IMR-90 (cell line): ENCODE measurements at regions not wholly inside any gene's neighbourhood (a gene's known extent, or its start where the extent isn't known, plus 50 kb on each side); places are given as distances from the start of the nearest gene placed in this dataset.
A peak's percentile ranks its signal among the peaks of the same experiment; 100 is the strongest.

ENCODE experiments used
- ATAC-seq: fragments of 200-7000 bp; cut with Tn5 transposase; 2 replicates; pipeline ENCODE4 v1.9.1; 2020; ENCODE audit warnings: low read depth, mild to moderate bottlenecking, moderate library complexity
- BruUV-seq: library from RNA; stranded (reverse); fragments of 400-500 nt; replicated peaks from 2 replicates; lab custom pipeline; 2021; lab: Mats Ljungman, UMichigan
- CTCF ChIA-PET: fragments of 300-600 bp; formaldehyde crosslinking; extraction: SDS; loops from one replicate; lab custom pipeline; 2021; ENCODE audit warnings: antibody characterized with exemption; lab: Yijun Ruan, JAX
- POLR2A ChIA-PET: fragments of 300-600 bp; sonication (Branson Sonifier 250); formaldehyde crosslinking; loops from one replicate; lab custom pipeline; 2022; ENCODE audit warnings: antibody characterized with exemption; ENCODE audit not compliant: unreplicated experiment; lab: Charles Lee
- DNase-seq: peaks from one replicate; pipeline ENCODE4 v3.0.0; 2013
- H2AFZ ChIP-seq: replicated peaks from 2 replicates; pipeline ENCODE3; 2013; ENCODE audit warnings: low read length, mild to moderate bottlenecking; ENCODE audit not compliant: poor library complexity
- H2AK5ac ChIP-seq: 2 replicates; pipeline ENCODE4 v1.6.1; 2013; ENCODE audit warnings: low read depth, low read length, inconsistent platforms
- H2AK9ac ChIP-seq: replicated peaks from 2 replicates; pipeline ENCODE3; 2013; ENCODE audit warnings: mild to moderate bottlenecking, low read depth, low read length, moderate library complexity; ENCODE audit not compliant: poor library complexity
- H2BK120ac ChIP-seq: 2 replicates; pipeline ENCODE4 v1.6.1; 2013; ENCODE audit warnings: low read depth, low read length, inconsistent platforms
- H2BK15ac ChIP-seq: 3 replicates; pipeline ENCODE4 v1.6.1; 2013; ENCODE audit warnings: low read depth, low read length, inconsistent platforms
- H2BK20ac ChIP-seq: 2 replicates; pipeline ENCODE4 v1.6.1; 2013; ENCODE audit warnings: low read depth, mild to moderate bottlenecking, inconsistent platforms, low read length, moderate library complexity
- H2BK5ac ChIP-seq: 2 replicates; pipeline ENCODE4 v1.6.1; 2013; ENCODE audit warnings: mild to moderate bottlenecking, low read depth, low read length, inconsistent platforms; ENCODE audit not compliant: poor library complexity, severe bottlenecking
- H3K14ac ChIP-seq: replicated peaks from 2 replicates; pipeline ENCODE4 v1.6.1; 2013; ENCODE audit warnings: low read depth, low read length, inconsistent platforms
- H3K18ac ChIP-seq: 2 replicates; pipeline ENCODE4 v1.6.1; 2013; ENCODE audit warnings: low read depth, low read length, control low read depth
- H3K23ac ChIP-seq: 2 replicates; pipeline ENCODE4 v1.6.1; 2013; ENCODE audit warnings: low read depth, low read length, inconsistent platforms
- H3K27ac ChIP-seq: 2 replicates; pipeline ENCODE4 v1.5.1; 2013; ENCODE audit warnings: mild to moderate bottlenecking, control low read depth, low read length; ENCODE audit not compliant: insufficient read depth
- H3K27me3 ChIP-seq: 2 replicates; pipeline ENCODE4 v1.6.1; 2013; ENCODE audit warnings: low read length; ENCODE audit not compliant: control insufficient read depth, insufficient read depth
- H3K36me3 ChIP-seq: 2 replicates; pipeline ENCODE4 v1.6.1; 2013; ENCODE audit warnings: low read length, mixed read lengths; ENCODE audit not compliant: control insufficient read depth, insufficient read depth
- H3K4ac ChIP-seq: 2 replicates; pipeline ENCODE4 v1.6.1; 2013; ENCODE audit warnings: low read depth, low read length, inconsistent platforms
- H3K4me1 ChIP-seq: 2 replicates; pipeline ENCODE4 v1.6.1; 2013; ENCODE audit warnings: low read length, mixed read lengths; ENCODE audit not compliant: control insufficient read depth, insufficient read depth
- H3K4me2 ChIP-seq: 2 replicates; pipeline ENCODE4 v1.6.1; 2013; ENCODE audit warnings: low read depth, mild to moderate bottlenecking, control low read depth, low read length, moderate library complexity
- H3K4me3 ChIP-seq: 2 replicates; pipeline ENCODE4 v1.5.1; 2013; ENCODE audit warnings: low read depth, mild to moderate bottlenecking, control low read depth, low read length, moderate library complexity; ENCODE audit not compliant: insufficient read depth
- H3K56ac ChIP-seq: 2 replicates; pipeline ENCODE4 v1.6.1; 2013; ENCODE audit warnings: low read length, inconsistent platforms; ENCODE audit not compliant: insufficient read depth; ENCODE audit errors: extremely low read depth
- H3K79me1 ChIP-seq, 2 experiments: 2 replicates each; pipeline ENCODE4 v1.6.1; 2013; ENCODE audit warnings: low read length in 2 of 2, inconsistent platforms in 1 of 2, low read depth in 1 of 2
- H3K9ac ChIP-seq: 2 replicates; pipeline ENCODE4 v1.6.1; 2013; ENCODE audit warnings: low read depth, low read length, control low read depth
- H3K9me1 ChIP-seq: 2 replicates; pipeline ENCODE4 v1.6.1; 2013; ENCODE audit warnings: low read length, inconsistent platforms; ENCODE audit not compliant: insufficient read depth
- H3K9me3 ChIP-seq: 2 replicates; pipeline ENCODE4 v1.6.1; 2013; ENCODE audit warnings: low read length; ENCODE audit not compliant: control insufficient read depth, insufficient read depth
- H4K20me1 ChIP-seq: 2 replicates; pipeline ENCODE4 v1.6.1; 2013; ENCODE audit warnings: low read length, inconsistent platforms; ENCODE audit not compliant: insufficient read depth
- H4K5ac ChIP-seq: 2 replicates; pipeline ENCODE4 v1.6.1; 2013; ENCODE audit warnings: mild to moderate bottlenecking, low read depth, low read length, control low read depth
- H4K8ac ChIP-seq, 2 experiments: 2 replicates each; pipeline ENCODE4 v1.6.1; 2013; ENCODE audit warnings: low read depth in 2 of 2, low read length in 2 of 2, control low read depth in 1 of 2, inconsistent platforms in 1 of 2
- H4K91ac ChIP-seq: 2 replicates; pipeline ENCODE4 v1.6.1; 2013; ENCODE audit warnings: low read depth, low read length, inconsistent platforms; ENCODE audit not compliant: insufficient read depth
- CEBPB ChIP-seq: IDR thresholded peaks from 2 replicates; pipeline ENCODE4 v1.6.1; 2012; ENCODE audit warnings: low read depth, low read length, improper control_type of control experiment
- CHD1 ChIP-seq: IDR thresholded peaks from 2 replicates; pipeline ENCODE4 v1.6.1; 2012; ENCODE audit warnings: low read depth, low read length, improper control_type of control experiment
- FOS ChIP-seq: fragments of 150-350 bp; IDR thresholded peaks from 2 replicates; pipeline ENCODE4 v1.6.1; 2016; ENCODE audit warnings: low read depth, low read length
- MAFK ChIP-seq: IDR thresholded peaks from 2 replicates; pipeline ENCODE4 v1.6.1; 2012; ENCODE audit warnings: low read depth, low read length, improper control_type of control experiment
- MAZ ChIP-seq: IDR thresholded peaks from 2 replicates; pipeline ENCODE4 v1.6.1; 2012; ENCODE audit warnings: low read depth, mild to moderate bottlenecking, low read length, improper control_type of control experiment, moderate library complexity, borderline replicate concordance
- MXI1 ChIP-seq: IDR thresholded peaks from 2 replicates; pipeline ENCODE4 v1.6.1; 2012; ENCODE audit warnings: low read depth, mild to moderate bottlenecking, low read length, moderate library complexity, borderline replicate concordance
- NFE2L2 ChIP-seq: fragments of 150-350 bp; IDR thresholded peaks from 2 replicates; pipeline ENCODE4 v1.6.1; 2016; ENCODE audit warnings: low read depth, mild to moderate bottlenecking, low read length
- POLR2A ChIP-seq: IDR thresholded peaks from 2 replicates; pipeline ENCODE4 v1.6.1; 2012; ENCODE audit warnings: mild to moderate bottlenecking, low read depth, low read length
- RFX5 ChIP-seq: IDR thresholded peaks from 2 replicates; pipeline ENCODE4 v1.8.0; 2012; ENCODE audit warnings: low read depth, mild to moderate bottlenecking, low read length, moderate library complexity
- SMC3 ChIP-seq: fragments of 150-350 bp; IDR thresholded peaks from 2 replicates; pipeline ENCODE4 v1.6.1; 2016; ENCODE audit warnings: low read depth, mild to moderate bottlenecking, antibody characterized with exemption, low read length, moderate library complexity
- WGBS, 2 experiments: methylation state at CpG; one replicate each; pipeline versions ENCODE4 v1.1.5 to v1.1.7; 2013; ENCODE audit warnings: missing lambda C conversion rate in 2 of 2; ENCODE audit not compliant: insufficient read length in 1 of 2; ENCODE audit errors: extremely low coverage in 2 of 2; 5-methylcytosine and 5-hydroxymethylcytosine counted together
- dilution Hi-C: fragments of 300-500 bp; cut with HindIII; formaldehyde crosslinking; loops from one replicate; pipeline ENCODE4 v1.14.3; 2018; ENCODE audit warnings: low sequenced_read_pairs; ENCODE audit not compliant: unreplicated experiment
- in situ Hi-C: fragments of 300-500 bp; cut with MboI; formaldehyde crosslinking; loops from 3 replicates; pipeline ENCODE4 v1.14.3; 2019; ENCODE audit warnings: low sequenced_read_pairs, inconsistent platforms, mixed read lengths
- intact Hi-C: fragments of 100-400 bp; cut with micrococcal nuclease; formaldehyde crosslinking; loops from 2 replicates; pipeline ENCODE4 v1.10.0; 2022
- TF ChIP-seq, protein P1 (sequence below): fragments of 150-350 bp; IDR thresholded peaks from 2 replicates; pipeline ENCODE4 v1.6.1; 2017; ENCODE audit warnings: mild to moderate bottlenecking, antibody characterized with exemption, low read length, low read depth
- TF ChIP-seq, protein P2 (sequence below): conservative IDR thresholded peaks from 2 replicates; pipeline ENCODE4 v1.5.1; 2012; ENCODE audit warnings: mild to moderate bottlenecking, low read depth, low read length, improper control_type of control experiment
- TF ChIP-seq, protein P3 (sequence below): fragments of 150-350 bp; IDR thresholded peaks from 2 replicates; pipeline ENCODE4 v1.6.1; 2016; ENCODE audit warnings: low read depth, mild to moderate bottlenecking, low read length, moderate library complexity, borderline replicate concordance

DNA sequence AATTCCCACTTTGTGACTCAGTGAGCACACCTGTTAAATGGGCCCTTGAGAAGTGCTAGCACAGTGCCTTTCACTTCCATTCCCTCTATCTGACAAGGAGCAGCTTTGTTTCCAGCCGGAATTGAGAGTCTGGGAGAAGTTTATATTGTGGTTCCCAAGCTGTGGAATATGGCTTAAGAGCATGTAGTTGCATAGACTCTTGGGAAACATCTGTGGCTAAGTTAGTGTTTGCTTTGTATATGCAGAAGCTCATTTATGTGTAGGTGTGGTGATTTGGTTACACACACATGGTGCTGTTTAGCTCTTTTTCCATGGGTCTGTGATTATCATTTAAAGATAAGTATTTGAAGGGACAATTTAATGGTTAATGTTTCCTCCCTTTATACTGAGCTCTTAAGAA, 110.5 kb upstream of the HMHB1 start:
- Histone ChIP-seq H3K56ac (no peak overlapping the region), H3K4me2 (no peak overlapping the region), H3K27ac (no peak overlapping the region), H2BK20ac (no peak overlapping the region), H3K9ac (no peak overlapping the region), H2AFZ (no peak overlapping the region), H2AK5ac (no peak overlapping the region), H3K18ac (no peak overlapping the region), H4K5ac (no peak overlapping the region), H4K20me1 (no peaks in the 10 kb centered on the region), H3K9me1 (no peaks in the 10 kb centered on the region; the same call in 1 of the 2 replicates), H4K8ac (no peak overlapping the region), H2AK9ac (no peak overlapping the region), H3K4me1 (peaks cover 2% of the 10 kb centered on the region; the same call in 1 of the 2 replicates), H3K14ac (no peak overlapping the region), H2BK5ac (no peak overlapping the region), H3K4me3 (no peak overlapping the region), H3K79me1 (no peaks in the 10 kb centered on the region), H3K9me3 (no peaks in the 10 kb centered on the region), H2BK120ac (no peak overlapping the region), H3K4ac (no peak overlapping the region), H4K91ac (no peak overlapping the region), H3K36me3 (no peaks in the 10 kb centered on the region), H3K23ac (no peak overlapping the region), H3K27me3 (no peaks in the 10 kb centered on the region), H2BK15ac (no peak overlapping the region)
- in situ Hi-C loops, result no loop called here
- ATAC-seq (no peak), DNase-seq (peak; percentile 51)
- no CpG with 5 or more reads among the region's 1 CpG for WGBS, 2 experiments
- dilution Hi-C loops, result no loop called here
- no TSS peak for BruUV-seq
- TF ChIP-seq, protein P1, sequence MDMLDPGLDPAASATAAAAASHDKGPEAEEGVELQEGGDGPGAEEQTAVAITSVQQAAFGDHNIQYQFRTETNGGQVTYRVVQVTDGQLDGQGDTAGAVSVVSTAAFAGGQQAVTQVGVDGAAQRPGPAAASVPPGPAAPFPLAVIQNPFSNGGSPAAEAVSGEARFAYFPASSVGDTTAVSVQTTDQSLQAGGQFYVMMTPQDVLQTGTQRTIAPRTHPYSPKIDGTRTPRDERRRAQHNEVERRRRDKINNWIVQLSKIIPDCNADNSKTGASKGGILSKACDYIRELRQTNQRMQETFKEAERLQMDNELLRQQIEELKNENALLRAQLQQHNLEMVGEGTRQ, result no peak
- TF ChIP-seq FOS, result no peak
- TF ChIP-seq CHD1, result no peak
- TF ChIP-seq MAZ, result no peak
- no peak for TF ChIP-seq RFX5
- TF ChIP-seq SMC3, result no peak
- no peak for TF ChIP-seq CEBPB
- no peak for TF ChIP-seq MAFK
- TF ChIP-seq, protein P2, sequence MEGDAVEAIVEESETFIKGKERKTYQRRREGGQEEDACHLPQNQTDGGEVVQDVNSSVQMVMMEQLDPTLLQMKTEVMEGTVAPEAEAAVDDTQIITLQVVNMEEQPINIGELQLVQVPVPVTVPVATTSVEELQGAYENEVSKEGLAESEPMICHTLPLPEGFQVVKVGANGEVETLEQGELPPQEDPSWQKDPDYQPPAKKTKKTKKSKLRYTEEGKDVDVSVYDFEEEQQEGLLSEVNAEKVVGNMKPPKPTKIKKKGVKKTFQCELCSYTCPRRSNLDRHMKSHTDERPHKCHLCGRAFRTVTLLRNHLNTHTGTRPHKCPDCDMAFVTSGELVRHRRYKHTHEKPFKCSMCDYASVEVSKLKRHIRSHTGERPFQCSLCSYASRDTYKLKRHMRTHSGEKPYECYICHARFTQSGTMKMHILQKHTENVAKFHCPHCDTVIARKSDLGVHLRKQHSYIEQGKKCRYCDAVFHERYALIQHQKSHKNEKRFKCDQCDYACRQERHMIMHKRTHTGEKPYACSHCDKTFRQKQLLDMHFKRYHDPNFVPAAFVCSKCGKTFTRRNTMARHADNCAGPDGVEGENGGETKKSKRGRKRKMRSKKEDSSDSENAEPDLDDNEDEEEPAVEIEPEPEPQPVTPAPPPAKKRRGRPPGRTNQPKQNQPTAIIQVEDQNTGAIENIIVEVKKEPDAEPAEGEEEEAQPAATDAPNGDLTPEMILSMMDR, result no peak
- TF ChIP-seq MXI1, result no peak
- TF ChIP-seq POLR2A, result no peak
- TF ChIP-seq, protein P3, sequence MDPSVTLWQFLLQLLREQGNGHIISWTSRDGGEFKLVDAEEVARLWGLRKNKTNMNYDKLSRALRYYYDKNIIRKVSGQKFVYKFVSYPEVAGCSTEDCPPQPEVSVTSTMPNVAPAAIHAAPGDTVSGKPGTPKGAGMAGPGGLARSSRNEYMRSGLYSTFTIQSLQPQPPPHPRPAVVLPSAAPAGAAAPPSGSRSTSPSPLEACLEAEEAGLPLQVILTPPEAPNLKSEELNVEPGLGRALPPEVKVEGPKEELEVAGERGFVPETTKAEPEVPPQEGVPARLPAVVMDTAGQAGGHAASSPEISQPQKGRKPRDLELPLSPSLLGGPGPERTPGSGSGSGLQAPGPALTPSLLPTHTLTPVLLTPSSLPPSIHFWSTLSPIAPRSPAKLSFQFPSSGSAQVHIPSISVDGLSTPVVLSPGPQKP, result no peak
- TF ChIP-seq NFE2L2, result no peak
- ChIA-PET CTCF (interaction anchor here (1.0 kb wide), 1 partner anchor 99 kb away, joined by 3 read pairs; no protein-coding TSS in a partner anchor), POLR2A (interaction anchor here (0.6 kb wide), 1 partner anchor 157 kb away, joined by 3 read pairs; no protein-coding TSS in a partner anchor)
- intact Hi-C loops, result no loop called here
